Fibroblast of the aortic adventitia (primary cell): ENCODE measurements at regions not wholly inside any gene's neighbourhood (a gene's known extent, or its start where the extent isn't known, plus 50 kb on each side); places are given as distances from the start of the nearest gene placed in this dataset.

ENCODE experiments used
- DNase-seq: peaks from one replicate; pipeline ENCODE4 v3.0.0-alpha.2; 2010; ENCODE audit warnings: low read depth
- H3K4me3 ChIP-seq: 2 replicates; pipeline ENCODE4 v1.5.1; 2011; ENCODE audit warnings: low read depth, mild to moderate bottlenecking, control low read depth, low read length, moderate library complexity
- TF ChIP-seq, protein P1 (sequence below): IDR thresholded peaks from 2 replicates; pipeline ENCODE4 v1.5.1; 2011; ENCODE audit warnings: mild to moderate bottlenecking, low read length, control low read depth, inconsistent platforms; ENCODE audit not compliant: insufficient read depth

DNA sequence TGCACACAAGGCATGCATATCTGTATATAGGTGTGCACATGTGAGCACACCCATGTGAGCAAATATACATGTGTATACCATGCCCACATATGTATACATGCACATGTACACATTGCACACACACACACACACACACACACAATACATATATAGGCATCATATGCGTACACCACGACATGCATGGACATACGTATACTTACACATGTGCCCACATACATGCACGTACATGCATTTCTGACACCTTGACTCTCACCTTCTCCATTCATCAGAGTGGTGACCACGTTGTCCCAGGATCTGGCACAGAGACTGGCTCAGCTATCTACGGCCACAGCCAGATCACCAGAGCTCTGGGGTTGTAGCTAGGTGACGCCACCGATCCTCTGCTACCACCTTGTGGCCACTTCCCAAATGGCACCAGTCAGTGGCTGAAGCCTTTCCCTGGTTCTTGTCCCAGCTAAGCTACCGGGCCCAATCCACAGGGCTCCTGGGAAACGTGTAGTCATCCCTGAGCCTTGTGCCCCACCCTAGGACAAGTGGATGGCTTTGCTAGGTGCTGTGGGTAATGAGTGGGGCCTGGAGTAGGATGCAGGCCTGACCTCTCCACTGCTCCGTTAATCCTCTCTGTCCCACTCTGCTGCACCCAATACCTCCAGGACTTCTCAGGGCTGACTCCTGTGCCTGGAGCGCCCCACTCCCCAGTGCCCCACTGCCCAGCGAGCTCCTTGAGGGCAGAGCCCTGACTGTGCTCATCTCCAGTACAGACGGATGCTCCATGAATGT, 194.4 kb downstream of the RGS3 start:
- TF ChIP-seq, protein P1, sequence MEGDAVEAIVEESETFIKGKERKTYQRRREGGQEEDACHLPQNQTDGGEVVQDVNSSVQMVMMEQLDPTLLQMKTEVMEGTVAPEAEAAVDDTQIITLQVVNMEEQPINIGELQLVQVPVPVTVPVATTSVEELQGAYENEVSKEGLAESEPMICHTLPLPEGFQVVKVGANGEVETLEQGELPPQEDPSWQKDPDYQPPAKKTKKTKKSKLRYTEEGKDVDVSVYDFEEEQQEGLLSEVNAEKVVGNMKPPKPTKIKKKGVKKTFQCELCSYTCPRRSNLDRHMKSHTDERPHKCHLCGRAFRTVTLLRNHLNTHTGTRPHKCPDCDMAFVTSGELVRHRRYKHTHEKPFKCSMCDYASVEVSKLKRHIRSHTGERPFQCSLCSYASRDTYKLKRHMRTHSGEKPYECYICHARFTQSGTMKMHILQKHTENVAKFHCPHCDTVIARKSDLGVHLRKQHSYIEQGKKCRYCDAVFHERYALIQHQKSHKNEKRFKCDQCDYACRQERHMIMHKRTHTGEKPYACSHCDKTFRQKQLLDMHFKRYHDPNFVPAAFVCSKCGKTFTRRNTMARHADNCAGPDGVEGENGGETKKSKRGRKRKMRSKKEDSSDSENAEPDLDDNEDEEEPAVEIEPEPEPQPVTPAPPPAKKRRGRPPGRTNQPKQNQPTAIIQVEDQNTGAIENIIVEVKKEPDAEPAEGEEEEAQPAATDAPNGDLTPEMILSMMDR = peak; percentile 97
- DNase-seq = peak; percentile 89
- H3K4me3 ChIP-seq = no peak overlapping the region

DNA sequence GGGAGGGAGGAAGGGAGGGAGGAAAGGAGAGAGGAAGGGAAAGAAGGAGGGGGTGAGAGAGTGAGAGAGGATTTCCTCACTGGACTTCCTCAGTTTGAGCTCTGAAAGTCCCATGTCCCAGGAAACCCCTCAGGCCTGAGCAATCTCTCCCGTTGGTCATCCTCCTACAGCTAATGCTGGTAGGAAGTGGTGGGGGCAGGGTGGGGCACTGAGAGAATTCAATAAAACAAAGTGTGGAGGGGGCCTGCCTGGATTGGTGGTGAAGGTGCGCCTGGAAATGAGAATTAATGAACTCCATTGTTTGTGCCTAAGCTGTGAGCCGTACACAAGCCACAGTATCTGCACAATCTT, 195.0 kb downstream of the RGS3 start:
- H3K4me3 ChIP-seq = no peak overlapping the region
- TF ChIP-seq, protein P1 = no peak
- DNase-seq = no peak

DNA sequence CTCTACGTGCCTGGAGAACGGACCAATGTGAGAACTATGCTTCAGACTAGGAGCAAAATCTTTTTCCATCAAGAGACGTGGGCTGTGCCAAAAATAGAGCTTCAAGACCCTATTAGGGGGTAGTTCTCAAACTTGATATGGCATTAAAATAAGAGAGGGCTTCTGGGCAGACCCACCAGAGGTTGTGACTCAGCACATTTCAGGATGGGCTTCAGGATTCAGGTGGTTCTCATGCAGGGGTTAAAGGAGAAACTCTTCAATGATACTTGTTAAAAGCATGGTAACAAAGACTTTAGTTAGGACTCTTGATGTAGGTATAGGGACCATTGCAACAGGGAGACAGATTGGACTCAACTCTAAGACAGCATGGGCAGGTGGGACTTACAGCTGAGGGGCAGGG, 195.5 kb downstream of the RGS3 start:
- DNase-seq = no peak
- TF ChIP-seq, protein P1 = no peak
- no peak overlapping the region for H3K4me3 ChIP-seq

DNA sequence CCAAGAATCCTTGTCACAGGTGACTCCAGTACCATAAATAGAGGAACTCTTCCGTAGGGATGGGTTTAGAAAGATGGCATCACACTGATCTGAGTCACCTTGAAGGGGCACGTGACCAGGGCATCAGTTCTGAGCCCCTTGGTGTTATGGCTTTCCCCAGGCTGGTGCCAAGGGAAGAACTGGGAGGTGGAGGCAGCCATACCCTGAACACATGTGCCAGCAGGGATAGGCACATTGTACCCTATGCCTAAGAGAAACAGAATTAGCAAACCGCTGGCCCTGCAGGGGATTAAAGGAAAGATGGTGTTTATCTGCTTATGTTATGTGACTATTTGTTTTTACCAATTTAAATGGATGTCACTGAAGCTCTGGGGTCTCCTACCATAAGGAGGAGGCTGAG, 196.2 kb downstream of the RGS3 start:
- DNase-seq = no peak
- TF ChIP-seq, protein P1 = no peak
- no peak overlapping the region for H3K4me3 ChIP-seq

DNA sequence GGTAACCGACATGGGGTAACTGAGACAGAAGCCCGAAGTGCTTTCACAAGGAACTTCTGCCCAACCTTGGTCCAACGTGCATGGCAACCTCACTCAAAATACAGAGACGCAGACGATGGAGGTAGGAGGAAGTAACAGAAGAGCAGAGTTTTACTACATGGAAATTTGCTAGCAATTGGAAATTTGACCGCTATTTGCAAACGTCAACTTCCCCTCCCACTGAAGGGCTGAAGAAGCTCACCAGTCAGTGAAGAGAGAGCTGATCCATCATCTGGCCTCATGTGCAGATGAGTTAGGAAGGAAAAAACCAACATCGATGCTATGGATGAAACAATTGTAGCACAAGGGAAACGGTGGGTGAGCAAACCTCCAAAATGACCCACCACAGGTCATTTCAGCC, 196.7 kb downstream of the RGS3 start:
- no peak for DNase-seq
- no peak overlapping the region for H3K4me3 ChIP-seq
- TF ChIP-seq, protein P1 = no peak

DNA sequence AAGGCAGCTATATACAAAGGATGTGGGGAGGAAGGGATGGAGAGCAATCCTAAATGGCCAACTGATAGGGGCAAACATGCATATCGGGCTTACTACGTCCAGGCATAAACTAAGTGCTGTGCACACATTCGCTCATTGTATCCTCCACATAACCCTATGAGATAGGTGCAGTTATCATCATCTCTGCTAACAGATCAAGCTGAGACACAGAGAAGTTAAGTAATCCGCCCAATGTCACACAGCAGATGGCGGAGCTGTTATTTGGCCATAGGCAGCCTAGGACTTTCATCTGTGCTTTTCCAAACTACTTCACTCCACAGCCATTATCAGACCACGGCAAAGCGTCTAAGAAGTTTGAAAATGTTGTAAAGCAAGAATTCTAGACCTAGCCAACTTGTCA, 197.5 kb downstream of the RGS3 start:
- no peak overlapping the region for H3K4me3 ChIP-seq
- TF ChIP-seq, protein P1 = no peak
- no peak for DNase-seq
